ENCODE measurements at regions not wholly inside any gene's neighbourhood (a gene's known extent, or its start where the extent isn't known, plus 50 kb on each side); places are given as distances from the start of the nearest gene placed in this dataset.

- no peaks in the 10 kb centered on the region for H3K9me3 ChIP-seq
- no peaks in the 10 kb centered on the region for H3K27me3 ChIP-seq
- H3K36me3 ChIP-seq = no peaks in the 10 kb centered on the region
- intact Hi-C loops (cut with DNase I) = no loop called here
- H3K27ac ChIP-seq = no peak overlapping the region
- DNase-seq (peak in 1 of 4 donors; percentile 52), ATAC-seq (no peak)
- no peak for TF ChIP-seq CTCF (IDR thresholded peaks at IDR 0.05)
- no peaks in the 10 kb centered on the region for H3K4me1 ChIP-seq
- no peak overlapping the region for H3K4me3 ChIP-seq
Measured at GRCh38 chr2:84177733-84178132, 281.3 kb downstream of the SUCLG1 start.

- Histone ChIP-seq H3K4me1 (no peaks in the 10 kb centered on the region), H3K9me3 (no peaks in the 10 kb centered on the region), H3K27ac (no peak overlapping the region), H3K36me3 (no peaks in the 10 kb centered on the region), H3K4me3 (no peak overlapping the region), H3K27me3 (no peaks in the 10 kb centered on the region)
- TF ChIP-seq CTCF (IDR thresholded peaks at IDR 0.05) = no peak
- DNase-seq (no peak), ATAC-seq (no peak)
- intact Hi-C loops (cut with DNase I) = no loop called here
Measured at GRCh38 chr2:84175970-84176369, 283.1 kb downstream of the SUCLG1 start.

- H3K9me3 ChIP-seq = no peaks in the 10 kb centered on the region
Measured at GRCh38 chr2:84175340-84175739, 283.7 kb downstream of the SUCLG1 start.

GRCh38 chr2:84173041-84173440 is 286.0 kb downstream of the SUCLG1 start:
- no peak for TF ChIP-seq CTCF (IDR thresholded peaks at IDR 0.05)
- ATAC-seq = no peak
- intact Hi-C loops (cut with DNase I) = no loop called here

More at GRCh38 chr2:84175340-84175739, 283.7 kb downstream of the SUCLG1 start:
- no peaks in the 10 kb centered on the region for H3K27me3 ChIP-seq
- H3K36me3 ChIP-seq = no peaks in the 10 kb centered on the region
- ATAC-seq (no peak), DNase-seq (no peak)
- no peak overlapping the region for H3K27ac ChIP-seq
- intact Hi-C loops (cut with DNase I) = no loop called here
- H3K4me3 ChIP-seq = no peak overlapping the region
- no peak for TF ChIP-seq CTCF (IDR thresholded peaks at IDR 0.05)
- H3K4me1 ChIP-seq = no peaks in the 10 kb centered on the region

GRCh38 chr2:84170979-84171378 is 288.1 kb downstream of the SUCLG1 start:
- intact Hi-C loops (cut with DNase I) = no loop called here
- H3K36me3 ChIP-seq = no peaks in the 10 kb centered on the region
- ATAC-seq (no peak), DNase-seq (no peak)
- H3K9me3 ChIP-seq = peaks cover 0 to 4% of the 10 kb centered on the region in 2 donors
- no peak for TF ChIP-seq CTCF (IDR thresholded peaks at IDR 0.05)
- no peaks in the 10 kb centered on the region for H3K4me1 ChIP-seq
- H3K27ac ChIP-seq = no peak overlapping the region
- no peaks in the 10 kb centered on the region for H3K27me3 ChIP-seq
- no peak overlapping the region for H3K4me3 ChIP-seq

More at GRCh38 chr2:84173041-84173440, 286.0 kb downstream of the SUCLG1 start:
- no peaks in the 10 kb centered on the region for H3K27me3 ChIP-seq
- no peak overlapping the region for H3K4me3 ChIP-seq
- no peaks in the 10 kb centered on the region for H3K36me3 ChIP-seq
- H3K9me3 ChIP-seq = peaks cover 0 to 4% of the 10 kb centered on the region in 2 donors
- H3K27ac ChIP-seq = no peak overlapping the region
- DNase-seq = no peak
- H3K4me1 ChIP-seq = no peaks in the 10 kb centered on the region

Measured in left lung (tissue), 4 donors.